ENCODE measurements at regions not wholly inside any gene's neighbourhood (a gene's known extent, or its start where the extent isn't known, plus 50 kb on each side); places are given as distances from the start of the nearest gene placed in this dataset.

- no peak for DNase-seq
- H3K4me1 Mint-ChIP-seq (ENCODE audit: low read depth, unreplicated experiment): peaks cover 4% of the 10 kb centered on the region
- H3K27me3 Mint-ChIP-seq (ENCODE audit: unreplicated experiment): no peaks in the 10 kb centered on the region
Observed at GRCh38 chr18:25517881-25518715, 166.1 kb upstream of the ZNF521 start.

GRCh38 chr18:25516747-25517498 is 165.0 kb upstream of the ZNF521 start:
- H3K4me3 Mint-ChIP-seq (ENCODE audit: unreplicated experiment): no peak overlapping the region
- no peak for TF ChIP-seq CTCF (IDR thresholded peaks at IDR 0.05; ENCODE audit: partially characterized antibody, unreplicated experiment)
- no peak overlapping the region for H3K27ac Mint-ChIP-seq (ENCODE audit: unreplicated experiment)
- DNase-seq: no peak
- peaks cover 2% of the 10 kb centered on the region for H3K9me3 Mint-ChIP-seq (ENCODE audit: unreplicated experiment)
- H3K36me3 Mint-ChIP-seq (ENCODE audit: unreplicated experiment): peaks cover 5% of the 10 kb centered on the region
- H3K27me3 Mint-ChIP-seq (ENCODE audit: unreplicated experiment): peaks cover 2% of the 10 kb centered on the region
- H3K4me1 Mint-ChIP-seq (ENCODE audit: low read depth, unreplicated experiment): peaks cover 4% of the 10 kb centered on the region

More at GRCh38 chr18:25517881-25518715, 166.1 kb upstream of the ZNF521 start:
- Mint-ChIP-seq H3K9me3 (ENCODE audit: unreplicated experiment) (no peaks in the 10 kb centered on the region), H3K36me3 (ENCODE audit: unreplicated experiment) (peaks cover 5% of the 10 kb centered on the region), H3K4me3 (ENCODE audit: unreplicated experiment) (no peak overlapping the region), H3K27ac (ENCODE audit: unreplicated experiment) (no peak overlapping the region)
- TF ChIP-seq CTCF (IDR thresholded peaks at IDR 0.05; ENCODE audit: partially characterized antibody, unreplicated experiment): no peak

- H3K9me3 Mint-ChIP-seq (ENCODE audit: unreplicated experiment): peaks cover 2% of the 10 kb centered on the region
- TF ChIP-seq CTCF (IDR thresholded peaks at IDR 0.05; ENCODE audit: partially characterized antibody, unreplicated experiment): no peak
- no peak overlapping the region for H3K27ac Mint-ChIP-seq (ENCODE audit: unreplicated experiment)
- H3K36me3 Mint-ChIP-seq (ENCODE audit: unreplicated experiment): peaks cover 5% of the 10 kb centered on the region
- H3K27me3 Mint-ChIP-seq (ENCODE audit: unreplicated experiment): peaks cover 2% of the 10 kb centered on the region
- H3K4me1 Mint-ChIP-seq (ENCODE audit: low read depth, unreplicated experiment): peaks cover 4% of the 10 kb centered on the region
- DNase-seq: no peak
- no peak overlapping the region for H3K4me3 Mint-ChIP-seq (ENCODE audit: unreplicated experiment)
Observed at GRCh38 chr18:25516121-25516520, 164.2 kb upstream of the ZNF521 start.

GRCh38 chr18:25510096-25510495 is 158.1 kb upstream of the ZNF521 start:
- no peak for TF ChIP-seq CTCF (IDR thresholded peaks at IDR 0.05; ENCODE audit: partially characterized antibody, unreplicated experiment)
- no peak overlapping the region for H3K4me3 Mint-ChIP-seq (ENCODE audit: unreplicated experiment)
- H3K36me3 Mint-ChIP-seq (ENCODE audit: unreplicated experiment): peaks cover 5% of the 10 kb centered on the region
- no peaks in the 10 kb centered on the region for H3K4me1 Mint-ChIP-seq (ENCODE audit: low read depth, unreplicated experiment)
- H3K27me3 Mint-ChIP-seq (ENCODE audit: unreplicated experiment): peaks cover 2% of the 10 kb centered on the region
- no peak overlapping the region for H3K27ac Mint-ChIP-seq (ENCODE audit: unreplicated experiment)
- peaks cover 2% of the 10 kb centered on the region for H3K9me3 Mint-ChIP-seq (ENCODE audit: unreplicated experiment)
- no peak for DNase-seq

Data from glutamatergic neuron (in vitro differentiated cells).